Ascending aorta (tissue), 2 donors: ENCODE measurements at regions not wholly inside any gene's neighbourhood (a gene's known extent, or its start where the extent isn't known, plus 50 kb on each side); places are given as distances from the start of the nearest gene placed in this dataset.

Experiments used
- DNase-seq, 2 donors: peaks; one replicate each; pipeline ENCODE4 v3.0.0-alpha.2; 2019; ENCODE audit warnings: low spot score in 2 of 2
- H3K27ac ChIP-seq, 2 donors: fragments of 200-600 bp; sonication (generic); one replicate each; pipeline ENCODE4 v1.5.1; 2016 to 2017; ENCODE audit warnings: mild to moderate bottlenecking in 1 of 2
- H3K27me3 ChIP-seq: fragments of 200-600 bp; sonication (generic); one replicate; pipeline ENCODE4 v1.5.1; 2017
- H3K36me3 ChIP-seq, 2 donors: fragments of 200-600 bp; sonication (generic); one replicate each; pipeline ENCODE4 v1.5.1; 2016
- H3K4me1 ChIP-seq, 2 donors: fragments of 200-600 bp; sonication (generic); one replicate each; pipeline ENCODE4 v1.5.1; 2016 to 2017; ENCODE audit warnings: mild to moderate bottlenecking in 1 of 2
- H3K4me3 ChIP-seq, 2 donors: fragments of 200-600 bp; sonication (generic); one replicate each; pipeline ENCODE4 v1.5.1; 2016 to 2017; ENCODE audit warnings: mild to moderate bottlenecking in 1 of 2
- H3K9me3 ChIP-seq, 2 donors: fragments of 200-600 bp; sonication (generic); one replicate each; pipeline ENCODE4 v1.5.1; 2016
- CTCF ChIP-seq, 3 experiments: fragments of 200-600 bp in 2 of 3; fragments of 450-650 bp in 1 of 3; sonication (generic) in 2 of 3; IDR thresholded peaks; one replicate each; pipeline ENCODE4 v1.5.1; 2016 to 2019; ENCODE audit warnings: antibody characterized with exemption in 3 of 3, mild to moderate bottlenecking in 1 of 3, moderate library complexity in 1 of 3
- intact Hi-C: fragments of 100-400 bp; cut with DNase I; formaldehyde crosslinking; loops from one replicate; pipeline ENCODE4 v1.15.1; 2023

- intact Hi-C loops, result no loop called here
- no peak for TF ChIP-seq CTCF (IDR thresholded peaks at IDR 0.05)
Observed at GRCh38 chr5:56449071-56449640, 216.0 kb upstream of the ANKRD55 start.

GRCh38 chr5:56447656-56448055 lies 214.5 kb upstream of the ANKRD55 start:
- no peak for DNase-seq
- Histone ChIP-seq H3K9me3 (no peaks in the 10 kb centered on the region), H3K36me3 (no peaks in the 10 kb centered on the region), H3K27ac (no peak overlapping the region), H3K27me3 (no peaks in the 10 kb centered on the region), H3K4me3 (no peak overlapping the region), H3K4me1 (no peaks in the 10 kb centered on the region)
- intact Hi-C loops, result no loop called here
- TF ChIP-seq CTCF (IDR thresholded peaks at IDR 0.05), result no peak

More at GRCh38 chr5:56449071-56449640, 216.0 kb upstream of the ANKRD55 start:
- no peak overlapping the region for H3K4me3 ChIP-seq
- H3K36me3 ChIP-seq, result no peaks in the 10 kb centered on the region
- H3K27me3 ChIP-seq, result no peaks in the 10 kb centered on the region
- no peaks in the 10 kb centered on the region for H3K9me3 ChIP-seq
- H3K27ac ChIP-seq, result no peak overlapping the region
- no peaks in the 10 kb centered on the region for H3K4me1 ChIP-seq
- no peak for DNase-seq

GRCh38 chr5:56447232-56447631 lies 214.1 kb upstream of the ANKRD55 start:
- H3K4me1 ChIP-seq, result no peaks in the 10 kb centered on the region
- H3K27me3 ChIP-seq, result no peaks in the 10 kb centered on the region
- H3K36me3 ChIP-seq, result no peaks in the 10 kb centered on the region
- TF ChIP-seq CTCF (IDR thresholded peaks at IDR 0.05), result no peak
- H3K9me3 ChIP-seq, result no peaks in the 10 kb centered on the region
- no peak for DNase-seq
- no peak overlapping the region for H3K27ac ChIP-seq
- H3K4me3 ChIP-seq, result no peak overlapping the region
- intact Hi-C loops, result no loop called here

DNA sequence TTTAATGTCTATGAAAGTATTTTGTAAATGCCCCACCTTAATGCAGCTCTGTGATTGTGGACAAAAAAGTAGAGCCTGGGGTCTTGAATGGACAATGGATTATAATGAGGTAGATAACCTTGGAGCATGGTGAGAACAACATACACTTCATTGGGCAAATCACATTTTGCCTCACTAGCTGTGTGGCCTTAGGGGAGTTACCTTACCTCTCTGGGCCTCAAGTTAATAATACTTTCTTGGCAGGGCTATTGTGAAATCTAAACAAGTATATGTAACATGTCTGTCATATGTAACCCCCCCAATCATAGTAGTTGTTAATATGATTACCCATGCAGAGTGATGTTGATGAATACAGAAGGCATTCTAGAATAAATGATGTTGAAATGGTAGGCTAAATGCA lies 213.6 kb upstream of the ANKRD55 start:
- intact Hi-C loops, result no loop called here
- Histone ChIP-seq H3K27me3 (no peaks in the 10 kb centered on the region), H3K4me3 (no peak overlapping the region), H3K27ac (no peak overlapping the region), H3K36me3 (no peaks in the 10 kb centered on the region), H3K4me1 (no peaks in the 10 kb centered on the region), H3K9me3 (no peaks in the 10 kb centered on the region)
- DNase-seq, result no peak
- TF ChIP-seq CTCF (IDR thresholded peaks at IDR 0.05), result no peak

DNA sequence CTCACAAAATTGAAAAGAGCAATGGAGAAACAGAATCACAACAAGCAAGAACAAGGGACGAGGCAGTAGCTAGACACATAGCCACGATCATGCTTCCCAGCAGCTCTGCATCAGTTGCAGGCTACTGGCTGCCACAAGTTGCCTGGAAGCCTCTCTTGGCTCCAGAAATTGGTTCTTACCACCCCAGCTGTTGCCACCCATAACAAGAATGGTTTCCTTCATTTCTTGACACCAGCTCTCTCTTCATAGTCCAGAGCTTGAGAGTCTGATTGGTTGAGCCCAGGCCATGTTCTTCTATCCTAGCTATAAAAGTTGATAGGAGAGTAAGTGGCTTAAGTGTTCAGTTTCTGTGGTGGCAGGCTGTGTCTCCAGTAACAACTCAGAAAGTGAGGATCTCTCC lies 210.7 kb upstream of the ANKRD55 start:
- intact Hi-C loops, result no loop called here
- no peaks in the 10 kb centered on the region for H3K36me3 ChIP-seq
- H3K4me3 ChIP-seq, result no peak overlapping the region
- no peaks in the 10 kb centered on the region for H3K9me3 ChIP-seq
- H3K4me1 ChIP-seq, result no peaks in the 10 kb centered on the region
- no peak for TF ChIP-seq CTCF (IDR thresholded peaks at IDR 0.05)
- no peak overlapping the region for H3K27ac ChIP-seq
- no peak for DNase-seq
- H3K27me3 ChIP-seq, result no peaks in the 10 kb centered on the region
